GM18499 (cell line): ENCODE measurements at regions not wholly inside any gene's neighbourhood (a gene's known extent, or its start where the extent isn't known, plus 50 kb on each side); places are given as distances from the start of the nearest gene placed in this dataset.

Source experiments
- ATAC-seq: cut with Tn5 transposase; IDR thresholded peaks from one replicate; pipeline ENCODE4 v1.9.1; 2021; ENCODE audit warnings: moderate number of reproducible peaks; ENCODE audit not compliant: insufficient read depth, unreplicated experiment

- ATAC-seq, result no peak
Measured at GRCh38 chr1:234990328-234990675, 138.3 kb downstream of the TOMM20 start.

- ATAC-seq, result no peak
Measured at GRCh38 chr1:234989479-234990327, 138.9 kb downstream of the TOMM20 start.

GRCh38 chr1:234989019-234989418, 139.6 kb downstream of the TOMM20 start:
- no peak for ATAC-seq

- ATAC-seq, result no peak
Measured at GRCh38 chr1:234988536-234988935, 140.1 kb downstream of the TOMM20 start.

- ATAC-seq, result no peak
Measured at GRCh38 chr1:234988155-234988517, 140.5 kb downstream of the TOMM20 start.

GRCh38 chr1:234987415-234988154, 141.1 kb downstream of the TOMM20 start:
- ATAC-seq, result no peak

- no peak for ATAC-seq
Measured at GRCh38 chr1:234986750-234987414, 141.8 kb downstream of the TOMM20 start.

GRCh38 chr1:234985516-234986294, 142.9 kb downstream of the TOMM20 start:
- no peak for ATAC-seq

GRCh38 chr1:234985007-234985370, 143.6 kb downstream of the TOMM20 start:
- no peak for ATAC-seq

GRCh38 chr1:234983564-234984238, 144.9 kb downstream of the TOMM20 start:
- ATAC-seq, result no peak

GRCh38 chr1:234981758-234982157, 146.9 kb downstream of the TOMM20 start:
- ATAC-seq, result no peak

- ATAC-seq, result no peak
Measured at GRCh38 chr1:234980645-234981396, 147.8 kb downstream of the TOMM20 start.

GRCh38 chr1:234980291-234980644, 148.4 kb downstream of the TOMM20 start:
- no peak for ATAC-seq

GRCh38 chr1:234979296-234980279, 149.0 kb downstream of the TOMM20 start:
- no peak for ATAC-seq

- peak; percentile 34 for ATAC-seq
Measured at GRCh38 chr1:234978397-234979295, 150.0 kb downstream of the TOMM20 start.

- ATAC-seq, result no peak
Measured at GRCh38 chr1:234977875-234978396, 150.7 kb downstream of the TOMM20 start.
